ENCODE measurements at regions not wholly inside any gene's neighbourhood (a gene's known extent, or its start where the extent isn't known, plus 50 kb on each side); places are given as distances from the start of the nearest gene placed in this dataset.

DNA sequence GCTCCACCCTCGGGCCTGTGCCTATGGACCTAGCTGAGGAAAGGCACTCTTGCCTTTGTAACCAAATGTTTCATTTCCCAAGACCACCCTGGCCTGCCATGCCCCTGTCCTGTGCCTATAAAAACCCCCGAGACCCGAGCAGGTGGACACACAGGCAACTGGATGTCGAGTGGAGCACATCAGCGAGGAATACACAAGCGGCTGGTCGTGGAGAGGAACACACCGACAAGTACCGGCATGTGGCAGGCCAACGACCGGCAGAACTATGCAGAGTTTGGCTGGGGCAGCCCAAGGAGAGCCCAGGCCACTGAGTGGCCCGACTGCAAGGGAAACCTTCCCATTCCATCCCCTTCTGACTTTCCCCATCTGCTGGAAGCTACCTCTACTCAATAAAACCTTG is 1963.8 kb upstream of the CELF4 start (continued):
- no peak for TF ChIP-seq STAT3 (IDR thresholded peaks at IDR 0.05; ENCODE audit: low read depth, low read length)
- TF ChIP-seq CBFB (IDR thresholded peaks at IDR 0.05; ENCODE audit: low read depth) = no peak
- no peak for TF ChIP-seq PML (IDR thresholded peaks at IDR 0.05; ENCODE audit: low read length)
- TF ChIP-seq, protein P1, sequence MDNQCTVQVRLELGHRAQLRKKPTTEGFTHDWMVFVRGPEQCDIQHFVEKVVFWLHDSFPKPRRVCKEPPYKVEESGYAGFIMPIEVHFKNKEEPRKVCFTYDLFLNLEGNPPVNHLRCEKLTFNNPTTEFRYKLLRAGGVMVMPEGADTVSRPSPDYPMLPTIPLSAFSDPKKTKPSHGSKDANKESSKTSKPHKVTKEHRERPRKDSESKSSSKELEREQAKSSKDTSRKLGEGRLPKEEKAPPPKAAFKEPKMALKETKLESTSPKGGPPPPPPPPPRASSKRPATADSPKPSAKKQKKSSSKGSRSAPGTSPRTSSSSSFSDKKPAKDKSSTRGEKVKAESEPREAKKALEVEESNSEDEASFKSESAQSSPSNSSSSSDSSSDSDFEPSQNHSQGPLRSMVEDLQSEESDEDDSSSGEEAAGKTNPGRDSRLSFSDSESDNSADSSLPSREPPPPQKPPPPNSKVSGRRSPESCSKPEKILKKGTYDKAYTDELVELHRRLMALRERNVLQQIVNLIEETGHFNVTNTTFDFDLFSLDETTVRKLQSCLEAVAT (IDR thresholded peaks at IDR 0.05) = no peak

DNA sequence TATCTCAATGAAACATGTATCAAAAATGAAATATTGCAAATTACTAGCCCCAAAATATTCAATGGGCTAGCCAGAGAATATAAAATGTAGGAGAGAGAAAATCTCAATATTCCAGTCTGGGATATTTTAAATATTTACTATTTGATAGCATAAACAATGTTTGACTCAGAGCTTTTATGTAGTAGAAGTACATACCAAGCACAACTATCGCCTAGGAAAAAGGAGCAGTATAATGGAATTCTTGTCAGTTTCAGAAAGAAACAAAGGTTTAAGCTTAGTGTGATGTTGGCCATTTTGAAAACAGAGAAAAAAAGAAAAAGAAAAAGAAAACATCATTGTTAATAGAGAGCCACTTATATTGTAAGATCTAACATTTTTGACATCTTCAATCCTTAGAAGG is 1961.9 kb upstream of the CELF4 start:
- Histone ChIP-seq H3K36me3 (ENCODE audit: control insufficient read depth in 2 of 2, insufficient read depth in 2 of 2, low read length in 1 of 2) (no peaks in the 10 kb centered on the region), H4K20me1 (ENCODE audit: control insufficient read depth, insufficient read depth) (no peaks in the 10 kb centered on the region), H3K4me3 (no peak overlapping the region), H2AFZ (ENCODE audit: control insufficient read depth, low read depth, low read length) (no peak overlapping the region), H3K4me1 (ENCODE audit: control insufficient read depth, insufficient read depth, low read length) (no peaks in the 10 kb centered on the region), H3K27ac (ENCODE audit: control insufficient read depth, insufficient read depth) (no peak overlapping the region), H3K27me3 (replicated peaks in 1 of 2; ENCODE audit: control insufficient read depth in 2 of 2, insufficient read depth in 2 of 2, low read length in 1 of 2) (no peaks in the 10 kb centered on the region), H3K9me3 (replicated peaks; ENCODE audit: control insufficient read depth, insufficient read depth, low read length) (no peaks in the 10 kb centered on the region), H3K79me2 (ENCODE audit: control insufficient read depth, insufficient read depth, low read length) (no peaks in the 10 kb centered on the region), H3K9ac (ENCODE audit: control insufficient read depth, insufficient read depth, low read length) (no peak overlapping the region), H3K4me2 (ENCODE audit: control insufficient read depth, insufficient read depth) (no peak overlapping the region)
- TF ChIP-seq, protein P2, sequence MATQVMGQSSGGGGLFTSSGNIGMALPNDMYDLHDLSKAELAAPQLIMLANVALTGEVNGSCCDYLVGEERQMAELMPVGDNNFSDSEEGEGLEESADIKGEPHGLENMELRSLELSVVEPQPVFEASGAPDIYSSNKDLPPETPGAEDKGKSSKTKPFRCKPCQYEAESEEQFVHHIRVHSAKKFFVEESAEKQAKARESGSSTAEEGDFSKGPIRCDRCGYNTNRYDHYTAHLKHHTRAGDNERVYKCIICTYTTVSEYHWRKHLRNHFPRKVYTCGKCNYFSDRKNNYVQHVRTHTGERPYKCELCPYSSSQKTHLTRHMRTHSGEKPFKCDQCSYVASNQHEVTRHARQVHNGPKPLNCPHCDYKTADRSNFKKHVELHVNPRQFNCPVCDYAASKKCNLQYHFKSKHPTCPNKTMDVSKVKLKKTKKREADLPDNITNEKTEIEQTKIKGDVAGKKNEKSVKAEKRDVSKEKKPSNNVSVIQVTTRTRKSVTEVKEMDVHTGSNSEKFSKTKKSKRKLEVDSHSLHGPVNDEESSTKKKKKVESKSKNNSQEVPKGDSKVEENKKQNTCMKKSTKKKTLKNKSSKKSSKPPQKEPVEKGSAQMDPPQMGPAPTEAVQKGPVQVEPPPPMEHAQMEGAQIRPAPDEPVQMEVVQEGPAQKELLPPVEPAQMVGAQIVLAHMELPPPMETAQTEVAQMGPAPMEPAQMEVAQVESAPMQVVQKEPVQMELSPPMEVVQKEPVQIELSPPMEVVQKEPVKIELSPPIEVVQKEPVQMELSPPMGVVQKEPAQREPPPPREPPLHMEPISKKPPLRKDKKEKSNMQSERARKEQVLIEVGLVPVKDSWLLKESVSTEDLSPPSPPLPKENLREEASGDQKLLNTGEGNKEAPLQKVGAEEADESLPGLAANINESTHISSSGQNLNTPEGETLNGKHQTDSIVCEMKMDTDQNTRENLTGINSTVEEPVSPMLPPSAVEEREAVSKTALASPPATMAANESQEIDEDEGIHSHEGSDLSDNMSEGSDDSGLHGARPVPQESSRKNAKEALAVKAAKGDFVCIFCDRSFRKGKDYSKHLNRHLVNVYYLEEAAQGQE (IDR thresholded peaks at IDR 0.05; ENCODE audit: low read depth, low read length) = no peak
- TF ChIP-seq NRF1 (conservative IDR thresholded peaks at IDR 0.05; ENCODE audit: low read depth, low read length) = no peak
- no peak for TF ChIP-seq ZNF217 (IDR thresholded peaks at IDR 0.05)
- TF ChIP-seq, protein P3, sequence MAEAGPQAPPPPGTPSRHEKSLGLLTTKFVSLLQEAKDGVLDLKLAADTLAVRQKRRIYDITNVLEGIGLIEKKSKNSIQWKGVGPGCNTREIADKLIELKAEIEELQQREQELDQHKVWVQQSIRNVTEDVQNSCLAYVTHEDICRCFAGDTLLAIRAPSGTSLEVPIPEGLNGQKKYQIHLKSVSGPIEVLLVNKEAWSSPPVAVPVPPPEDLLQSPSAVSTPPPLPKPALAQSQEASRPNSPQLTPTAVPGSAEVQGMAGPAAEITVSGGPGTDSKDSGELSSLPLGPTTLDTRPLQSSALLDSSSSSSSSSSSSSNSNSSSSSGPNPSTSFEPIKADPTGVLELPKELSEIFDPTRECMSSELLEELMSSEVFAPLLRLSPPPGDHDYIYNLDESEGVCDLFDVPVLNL (IDR thresholded peaks at IDR 0.05; ENCODE audit: low read depth, low read length) = no peak
- no peak for TF ChIP-seq PAX5 (IDR thresholded peaks at IDR 0.05; ENCODE audit: borderline replicate concordance, low read depth, low read length)
- TF ChIP-seq, protein P4, sequence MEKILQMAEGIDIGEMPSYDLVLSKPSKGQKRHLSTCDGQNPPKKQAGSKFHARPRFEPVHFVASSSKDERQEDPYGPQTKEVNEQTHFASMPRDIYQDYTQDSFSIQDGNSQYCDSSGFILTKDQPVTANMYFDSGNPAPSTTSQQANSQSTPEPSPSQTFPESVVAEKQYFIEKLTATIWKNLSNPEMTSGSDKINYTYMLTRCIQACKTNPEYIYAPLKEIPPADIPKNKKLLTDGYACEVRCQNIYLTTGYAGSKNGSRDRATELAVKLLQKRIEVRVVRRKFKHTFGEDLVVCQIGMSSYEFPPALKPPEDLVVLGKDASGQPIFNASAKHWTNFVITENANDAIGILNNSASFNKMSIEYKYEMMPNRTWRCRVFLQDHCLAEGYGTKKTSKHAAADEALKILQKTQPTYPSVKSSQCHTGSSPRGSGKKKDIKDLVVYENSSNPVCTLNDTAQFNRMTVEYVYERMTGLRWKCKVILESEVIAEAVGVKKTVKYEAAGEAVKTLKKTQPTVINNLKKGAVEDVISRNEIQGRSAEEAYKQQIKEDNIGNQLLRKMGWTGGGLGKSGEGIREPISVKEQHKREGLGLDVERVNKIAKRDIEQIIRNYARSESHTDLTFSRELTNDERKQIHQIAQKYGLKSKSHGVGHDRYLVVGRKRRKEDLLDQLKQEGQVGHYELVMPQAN (conservative IDR thresholded peaks at IDR 0.05) = no peak
- in situ Hi-C loops (cut with MboI) = no loop called here
- no TSS peak for BruUV-seq (replicated peaks)
- RAD21 ChIA-PET (ENCODE audit: unreplicated experiment) = no interaction called here
- no peak for DNase-seq (ENCODE audit: low read depth, low spot score)
- POLR2A ChIA-PET = no interaction called here
- no peak for FAIRE-seq
- SMC1A ChIA-PET (ENCODE audit: uncharacterized antibody, unreplicated experiment) = no interaction called here
- ATAC-seq = no peak
- CTCF ChIA-PET = no interaction called here
- WGBS (ENCODE audit: insufficient coverage, insufficient replicate concordance, low lambda C conversion rate, missing lambda C conversion rate) = 21% methylated on average over 1 of the region's 1 CpG
- intact Hi-C loops (cut with micrococcal nuclease; ENCODE audit: unreplicated experiment) = no loop called here

Data from GM12878 (cell line).